Subcutaneous abdominal adipose tissue (tissue), 5 donors: ENCODE measurements at regions not wholly inside any gene's neighbourhood (a gene's known extent, or its start where the extent isn't known, plus 50 kb on each side); places are given as distances from the start of the nearest gene placed in this dataset.

Experiments
- H3K27ac ChIP-seq: one replicate; pipeline ENCODE4 v1.7.0; 2013; ENCODE audit warnings: low read depth, mild to moderate bottlenecking, inconsistent platforms, low read length, moderate library complexity
- H3K27me3 ChIP-seq, 5 donors: one replicate each; pipeline ENCODE4 v1.7.0; 2013; ENCODE audit warnings: low read length in 5 of 5, inconsistent platforms in 1 of 5; ENCODE audit not compliant: control insufficient read depth in 5 of 5, insufficient read depth in 4 of 5
- H3K36me3 ChIP-seq, 5 donors: one replicate each; pipeline ENCODE4 v1.7.0; 2013; ENCODE audit warnings: low read length in 5 of 5; ENCODE audit not compliant: control insufficient read depth in 5 of 5, insufficient read depth in 5 of 5
- H3K4me1 ChIP-seq, 5 donors: one replicate each; pipeline ENCODE4 v1.7.0; 2013; ENCODE audit warnings: low read length in 5 of 5, mild to moderate bottlenecking in 3 of 5, moderate library complexity in 1 of 5; ENCODE audit not compliant: control insufficient read depth in 5 of 5, insufficient read depth in 5 of 5
- H3K4me3 ChIP-seq, 5 donors: one replicate each; pipeline ENCODE4 v1.7.0; 2013; ENCODE audit warnings: low read length in 5 of 5, low read depth in 1 of 5
- H3K9ac ChIP-seq, 5 donors: one replicate each; pipeline ENCODE4 v1.7.0; 2013; ENCODE audit warnings: low read length in 5 of 5, mild to moderate bottlenecking in 4 of 5, moderate library complexity in 3 of 5
- H3K9me3 ChIP-seq, 5 donors: one replicate each; pipeline ENCODE4 v1.7.0; 2013; ENCODE audit warnings: low read length in 5 of 5; ENCODE audit not compliant: control insufficient read depth in 5 of 5
- donor health status: healthy.
- donor health status: healthy.
- donor health status: healthy.
- donor health status: healthy.
- donor health status: healthy.

- H3K4me3 ChIP-seq: no peak overlapping the region
- no peaks in the 10 kb centered on the region for H3K27me3 ChIP-seq
- no peaks in the 10 kb centered on the region for H3K9me3 ChIP-seq
- no peak overlapping the region for H3K27ac ChIP-seq
- H3K9ac ChIP-seq: no peak overlapping the region
- H3K4me1 ChIP-seq: peaks cover 0 to 11% (median 8%) of the 10 kb centered on the region in 5 donors
- no peaks in the 10 kb centered on the region for H3K36me3 ChIP-seq
These were observed 411.2 kb downstream of the VPS13C start for GRCh38 chr15:61649046-61649445.

- Histone ChIP-seq H3K9me3 (no peaks in the 10 kb centered on the region), H3K27ac (no peak overlapping the region)
These were observed 415.4 kb upstream of the RORA start for GRCh38 chr15:61644550-61644949.

GRCh38 chr15:61641645-61642044 is 412.5 kb upstream of the RORA start:
- H3K4me1 ChIP-seq: no peaks in the 10 kb centered on the region
- no peak overlapping the region for H3K9ac ChIP-seq
- no peak overlapping the region for H3K4me3 ChIP-seq
- no peaks in the 10 kb centered on the region for H3K27me3 ChIP-seq
- H3K27ac ChIP-seq: no peak overlapping the region
- no peaks in the 10 kb centered on the region for H3K9me3 ChIP-seq
- H3K36me3 ChIP-seq: no peaks in the 10 kb centered on the region

More at GRCh38 chr15:61644550-61644949, 415.4 kb upstream of the RORA start:
- Histone ChIP-seq H3K36me3 (no peaks in the 10 kb centered on the region), H3K4me1 (peaks cover 0 to 3% (median 0%) of the 10 kb centered on the region in 5 donors), H3K4me3 (no peak overlapping the region), H3K9ac (no peak overlapping the region), H3K27me3 (no peaks in the 10 kb centered on the region)

GRCh38 chr15:61640756-61641155 is 411.7 kb upstream of the RORA start:
- Histone ChIP-seq H3K4me3 (no peak overlapping the region), H3K4me1 (no peaks in the 10 kb centered on the region), H3K9me3 (no peaks in the 10 kb centered on the region), H3K9ac (no peak overlapping the region), H3K27ac (no peak overlapping the region), H3K27me3 (no peaks in the 10 kb centered on the region), H3K36me3 (no peaks in the 10 kb centered on the region)

GRCh38 chr15:61639491-61639890 is 410.4 kb upstream of the RORA start:
- no peak overlapping the region for H3K27ac ChIP-seq
- no peaks in the 10 kb centered on the region for H3K36me3 ChIP-seq
- no peaks in the 10 kb centered on the region for H3K4me1 ChIP-seq
- no peaks in the 10 kb centered on the region for H3K9me3 ChIP-seq
- H3K27me3 ChIP-seq: no peaks in the 10 kb centered on the region
- no peak overlapping the region for H3K4me3 ChIP-seq
- no peak overlapping the region for H3K9ac ChIP-seq

GRCh38 chr15:61634837-61635236 is 405.7 kb upstream of the RORA start:
- H3K27me3 ChIP-seq: peaks cover 0 to 4% (median 0%) of the 10 kb centered on the region in 5 donors
- H3K9ac ChIP-seq: no peak overlapping the region
- no peaks in the 10 kb centered on the region for H3K9me3 ChIP-seq
- H3K4me1 ChIP-seq: no peaks in the 10 kb centered on the region
- no peaks in the 10 kb centered on the region for H3K36me3 ChIP-seq
- no peak overlapping the region for H3K27ac ChIP-seq
- H3K4me3 ChIP-seq: no peak overlapping the region

- H3K4me3 ChIP-seq: no peak overlapping the region
- no peak overlapping the region for H3K27ac ChIP-seq
- no peaks in the 10 kb centered on the region for H3K36me3 ChIP-seq
- H3K4me1 ChIP-seq: no peaks in the 10 kb centered on the region
- no peak overlapping the region for H3K9ac ChIP-seq
- H3K9me3 ChIP-seq: no peaks in the 10 kb centered on the region
- H3K27me3 ChIP-seq: peaks cover 0 to 4% (median 0%) of the 10 kb centered on the region in 5 donors
These were observed 404.8 kb upstream of the RORA start for GRCh38 chr15:61633951-61634350.

- Histone ChIP-seq H3K4me1 (no peaks in the 10 kb centered on the region), H3K9me3 (no peaks in the 10 kb centered on the region), H3K4me3 (no peak overlapping the region), H3K27ac (no peak overlapping the region), H3K27me3 (peaks cover 0 to 4% (median 0%) of the 10 kb centered on the region in 5 donors), H3K9ac (no peak overlapping the region), H3K36me3 (no peaks in the 10 kb centered on the region)
These were observed 400.2 kb upstream of the RORA start for GRCh38 chr15:61629269-61629668.

- Histone ChIP-seq H3K36me3 (no peaks in the 10 kb centered on the region), H3K4me3 (no peak overlapping the region), H3K9ac (no peak overlapping the region), H3K27ac (no peak overlapping the region), H3K4me1 (peaks cover 0 to 7% (median 0%) of the 10 kb centered on the region in 5 donors), H3K9me3 (no peaks in the 10 kb centered on the region), H3K27me3 (no peaks in the 10 kb centered on the region)
These were observed 395.8 kb upstream of the RORA start for GRCh38 chr15:61624950-61625349.

GRCh38 chr15:61623746-61624145 is 394.6 kb upstream of the RORA start:
- Histone ChIP-seq H3K4me3 (no peak overlapping the region), H3K27ac (no peak overlapping the region), H3K9ac (no peak overlapping the region), H3K36me3 (no peaks in the 10 kb centered on the region), H3K4me1 (peaks cover 0 to 7% (median 0%) of the 10 kb centered on the region in 5 donors), H3K9me3 (peaks cover 0 to under 1% (median 0%) of the 10 kb centered on the region in 5 donors), H3K27me3 (no peaks in the 10 kb centered on the region)

GRCh38 chr15:61621865-61622264 is 392.8 kb upstream of the RORA start:
- no peaks in the 10 kb centered on the region for H3K27me3 ChIP-seq
- peaks cover 0 to 10% (median 6%) of the 10 kb centered on the region in 5 donors for H3K9me3 ChIP-seq
- no peak overlapping the region for H3K4me3 ChIP-seq

More at GRCh38 chr15:61621865-61622264, 392.8 kb upstream of the RORA start:
- H3K36me3 ChIP-seq: no peaks in the 10 kb centered on the region
- H3K4me1 ChIP-seq: peaks cover 0 to 7% (median 0%) of the 10 kb centered on the region in 5 donors
- no peak overlapping the region for H3K27ac ChIP-seq
- H3K9ac ChIP-seq: no peak overlapping the region
